Neural cell (in vitro differentiated cells): ENCODE measurements at regions not wholly inside any gene's neighbourhood (a gene's known extent, or its start where the extent isn't known, plus 50 kb on each side); places are given as distances from the start of the nearest gene placed in this dataset.

Experiments used
- H2AFZ ChIP-seq: fragments of 200-600, 300-800 bp; sonication (generic), shearing (Covaris generic); 2 replicates; pipeline ENCODE4 v1.6.0; 2014; ENCODE audit warnings: low read depth, mild to moderate bottlenecking, antibody characterized with exemption, low read length, moderate library complexity
- H3F3A ChIP-seq: fragments of 200-600 bp; shearing (Covaris generic); 2 replicates; pipeline ENCODE4 v1.6.1; 2016; ENCODE audit warnings: mild to moderate bottlenecking, moderate library complexity, mixed read lengths, antibody characterized with exemption, low read length; ENCODE audit not compliant: insufficient read depth, poor library complexity, severe bottlenecking
- H3K27ac ChIP-seq: fragments of 200-600, 300-800 bp; sonication (generic), shearing (Covaris generic); 2 replicates; pipeline ENCODE4 v1.5.1; 2014; ENCODE audit warnings: mild to moderate bottlenecking, low read length, moderate library complexity
- H3K27me3 ChIP-seq: fragments of 300-800, 200-600 bp; sonication (generic), shearing (Covaris generic); 2 replicates; pipeline ENCODE4 v1.6.0; 2014; ENCODE audit warnings: mild to moderate bottlenecking, low read depth, low read length, moderate library complexity; ENCODE audit not compliant: insufficient read depth
- H3K36me3 ChIP-seq: fragments of 300-800, 200-600 bp; sonication (generic), shearing (Covaris generic); 2 replicates; pipeline ENCODE4 v1.5.1; 2014; ENCODE audit warnings: mild to moderate bottlenecking, antibody characterized with exemption, low read length, moderate library complexity; ENCODE audit not compliant: insufficient read depth
- H3K4me2 ChIP-seq: fragments of 300-800, 200-600 bp; sonication (generic), shearing (Covaris generic); 2 replicates; pipeline ENCODE4 v1.6.0; 2014; ENCODE audit warnings: mild to moderate bottlenecking, low read length
- H3K4me3 ChIP-seq: fragments of 300-800, 200-600 bp; sonication (generic), shearing (Covaris generic); 2 replicates; pipeline ENCODE4 v1.5.1; 2014; ENCODE audit warnings: mild to moderate bottlenecking, low read length, moderate library complexity
- H3K79me2 ChIP-seq: fragments of 200-600 bp; shearing (Covaris generic); replicated peaks from 2 replicates; pipeline ENCODE4 v1.6.0; 2014; ENCODE audit warnings: mild to moderate bottlenecking, low read length, moderate library complexity; ENCODE audit not compliant: insufficient read depth
- H3K9ac ChIP-seq: fragments of 300-800, 200-600 bp; sonication (generic), shearing (Covaris generic); 2 replicates; pipeline ENCODE4 v1.6.1; 2016; ENCODE audit warnings: mild to moderate bottlenecking, low read length, mixed read lengths
- H3K9me2 ChIP-seq: fragments of 200-600 bp; shearing (Covaris generic); 2 replicates; pipeline ENCODE4 v1.6.1; 2016; ENCODE audit warnings: mild to moderate bottlenecking, low read length, mixed read lengths; ENCODE audit not compliant: insufficient read depth
- H3K9me3 ChIP-seq: fragments of 200-600, 300-800 bp; sonication (generic), shearing (Covaris generic); 2 replicates; pipeline ENCODE4 v1.6.1; 2016; ENCODE audit warnings: mild to moderate bottlenecking, mixed run types, low read length, moderate library complexity, mixed read lengths
- H4K20me1 ChIP-seq: fragments of 200-600 bp; shearing (Covaris generic); 2 replicates; pipeline ENCODE4 v1.6.1; 2016; ENCODE audit warnings: mild to moderate bottlenecking, mixed run types; ENCODE audit not compliant: insufficient read depth
- CTCF ChIP-seq: fragments of 450-650 bp; IDR thresholded peaks from 2 replicates; pipeline ENCODE4 v1.5.1; 2014; ENCODE audit warnings: antibody characterized with exemption, mild to moderate bottlenecking, moderate library complexity; ENCODE audit not compliant: poor library complexity, severe bottlenecking
- EP300 ChIP-seq: fragments of 450-650 bp; conservative IDR thresholded peaks from 2 replicates; pipeline ENCODE4 v1.6.1; 2014; ENCODE audit warnings: antibody characterized with exemption, mild to moderate bottlenecking, moderate library complexity; ENCODE audit not compliant: poor library complexity, severe bottlenecking
- EZH2 ChIP-seq: fragments of 200-600, 300-800 bp; shearing (Covaris generic), sonication (generic); IDR thresholded peaks from 2 replicates; pipeline ENCODE4 v1.6.1; 2014; ENCODE audit warnings: antibody characterized with exemption, low read length, borderline replicate concordance, mild to moderate bottlenecking; ENCODE audit not compliant: insufficient read depth, poor library complexity, severe bottlenecking
- MXI1 ChIP-seq: fragments of 450-650 bp; conservative IDR thresholded peaks from 2 replicates; pipeline ENCODE4 v1.6.1; 2014; ENCODE audit warnings: antibody characterized with exemption, mild to moderate bottlenecking; ENCODE audit not compliant: poor library complexity, severe bottlenecking
- POLR2AphosphoS5 ChIP-seq: IDR thresholded peaks from 2 replicates; pipeline ENCODE4 v1.6.1; 2012
- RAD21 ChIP-seq: fragments of 450-650 bp; conservative IDR thresholded peaks from 2 replicates; pipeline ENCODE4 v1.6.1; 2014; ENCODE audit warnings: antibody characterized with exemption, mild to moderate bottlenecking, moderate library complexity
- REST ChIP-seq: IDR thresholded peaks from 2 replicates; pipeline ENCODE4 v1.6.1; 2012; ENCODE audit warnings: borderline replicate concordance
- SMC3 ChIP-seq: fragments of 450-650 bp; conservative IDR thresholded peaks from 2 replicates; pipeline ENCODE4 v1.6.1; 2014; ENCODE audit warnings: antibody characterized with exemption, mild to moderate bottlenecking, moderate library complexity; ENCODE audit not compliant: poor library complexity
- TAF1 ChIP-seq: IDR thresholded peaks from 2 replicates; pipeline ENCODE4 v1.6.1; 2012; ENCODE audit warnings: low read depth

- no peak overlapping the region for H2AFZ ChIP-seq
- H3K9me2 ChIP-seq, result no peaks in the 10 kb centered on the region
- H3K27ac ChIP-seq, result no peak overlapping the region
- H3K9me3 ChIP-seq, result no peaks in the 10 kb centered on the region
- no peaks in the 10 kb centered on the region for H4K20me1 ChIP-seq
- no peak overlapping the region for H3K4me3 ChIP-seq
- no peaks in the 10 kb centered on the region for H3K79me2 ChIP-seq
- TF ChIP-seq REST, result no peak
- TF ChIP-seq EZH2, result no peak
- H3K4me2 ChIP-seq, result no peak overlapping the region
- no peaks in the 10 kb centered on the region for H3F3A ChIP-seq
- H3K27me3 ChIP-seq, result no peaks in the 10 kb centered on the region
- no peaks in the 10 kb centered on the region for H3K36me3 ChIP-seq
- no peak overlapping the region for H3K9ac ChIP-seq
These were observed 104.2 kb upstream of the PFN2 start for GRCh38 chr3:150074697-150075416.

GRCh38 chr3:150074277-150074676 is 103.6 kb upstream of the PFN2 start:
- Histone ChIP-seq H3K9ac (no peak overlapping the region), H3K4me2 (no peak overlapping the region), H3K36me3 (no peaks in the 10 kb centered on the region), H2AFZ (no peak overlapping the region), H3K79me2 (no peaks in the 10 kb centered on the region), H4K20me1 (no peaks in the 10 kb centered on the region), H3F3A (no peaks in the 10 kb centered on the region), H3K27ac (no peak overlapping the region), H3K9me3 (no peaks in the 10 kb centered on the region), H3K9me2 (no peaks in the 10 kb centered on the region), H3K4me3 (no peak overlapping the region), H3K27me3 (no peaks in the 10 kb centered on the region)
- TF ChIP-seq EP300 (no peak), EZH2 (no peak), TAF1 (no peak), SMC3 (no peak), RAD21 (no peak), POLR2AphosphoS5 (no peak), REST (no peak), MXI1 (no peak), CTCF (no peak)
